GM21381 (cell line): ENCODE measurements at regions not wholly inside any gene's neighbourhood (a gene's known extent, or its start where the extent isn't known, plus 50 kb on each side); places are given as distances from the start of the nearest gene placed in this dataset.

Source experiments
- ATAC-seq: cut with Tn5 transposase; IDR thresholded peaks from one replicate; pipeline ENCODE4 v1.9.1; 2021; ENCODE audit warnings: mild to moderate bottlenecking, moderate library complexity; ENCODE audit not compliant: unreplicated experiment

- ATAC-seq, result no peak
Observed at GRCh38 chr1:59045137-59045536, 251.8 kb upstream of the FGGY start.

- ATAC-seq, result peak; percentile 56
Observed at GRCh38 chr1:59045636-59046035, 251.3 kb upstream of the FGGY start.

GRCh38 chr1:59046134-59046533, 250.8 kb upstream of the FGGY start:
- peak; percentile 1 for ATAC-seq

- ATAC-seq, result peak; percentile 87
Observed at GRCh38 chr1:59046730-59047157, 250.2 kb upstream of the FGGY start.

- no peak for ATAC-seq
Observed at GRCh38 chr1:59051007-59051406, 245.9 kb upstream of the FGGY start.

GRCh38 chr1:59052166-59052590, 244.7 kb upstream of the FGGY start:
- no peak for ATAC-seq

- no peak for ATAC-seq
Observed at GRCh38 chr1:59054172-59054571, 242.7 kb upstream of the FGGY start.

- no peak for ATAC-seq
Observed at GRCh38 chr1:59055908-59056719, 240.8 kb upstream of the FGGY start.

GRCh38 chr1:59057211-59057694, 239.6 kb upstream of the FGGY start:
- no peak for ATAC-seq

- no peak for ATAC-seq
Observed at GRCh38 chr1:59057796-59058195, 239.1 kb upstream of the FGGY start.

GRCh38 chr1:59058665-59059439, 238.0 kb upstream of the FGGY start:
- ATAC-seq, result no peak

- ATAC-seq, result no peak
Observed at GRCh38 chr1:59061876-59062275, 235.0 kb upstream of the FGGY start.

GRCh38 chr1:59062743-59063142, 234.2 kb upstream of the FGGY start:
- ATAC-seq, result no peak

- no peak for ATAC-seq
Observed at GRCh38 chr1:59063501-59063900, 233.4 kb upstream of the FGGY start.

- ATAC-seq, result no peak
Observed at GRCh38 chr1:59064592-59064991, 232.3 kb upstream of the FGGY start.

GRCh38 chr1:59066236-59066635, 230.7 kb upstream of the FGGY start:
- no peak for ATAC-seq

- ATAC-seq, result no peak
Observed at GRCh38 chr1:59070610-59071009, 226.3 kb upstream of the FGGY start.

- ATAC-seq, result no peak
Observed at GRCh38 chr1:59071289-59071688, 225.6 kb upstream of the FGGY start.

GRCh38 chr1:59071876-59072582, 224.9 kb upstream of the FGGY start:
- no peak for ATAC-seq

- no peak for ATAC-seq
Observed at GRCh38 chr1:59072583-59072947, 224.3 kb upstream of the FGGY start.

- ATAC-seq, result no peak
Observed at GRCh38 chr1:59074598-59074997, 222.3 kb upstream of the FGGY start.
